ENCODE measurements at regions not wholly inside any gene's neighbourhood (a gene's known extent, or its start where the extent isn't known, plus 50 kb on each side); places are given as distances from the start of the nearest gene placed in this dataset.

- TF ChIP-seq SRF (IDR thresholded peaks at IDR 0.05; ENCODE audit: low read depth) (no peak), CTCF (IDR thresholded peaks at IDR 0.05 in 2 of 3, conservative IDR thresholded peaks at IDR 0.05 in 1 of 3; ENCODE audit: borderline replicate concordance in 1 of 3, insufficient read depth in 1 of 3, low read depth in 2 of 3, low read length in 2 of 3) (no peak), POLR2A (IDR thresholded peaks at IDR 0.05; ENCODE audit: borderline replicate concordance, extremely low read depth, insufficient read depth, insufficient read length) (no peak), SIN3A (IDR thresholded peaks at IDR 0.05; ENCODE audit: low read depth) (no peak), ATF3 (IDR thresholded peaks at IDR 0.05) (no peak), SP1 (IDR thresholded peaks at IDR 0.05; ENCODE audit: low read depth) (no peak), REST (IDR thresholded peaks at IDR 0.05; ENCODE audit: low read depth) (no peak), YY1 (IDR thresholded peaks at IDR 0.05; ENCODE audit: extremely low read depth, insufficient replicate concordance, low read depth, low read length) (no peak), RAD21 (IDR thresholded peaks at IDR 0.05; ENCODE audit: low read depth) (no peak), MAX (IDR thresholded peaks at IDR 0.05) (no peak), POLR2AphosphoS5 (IDR thresholded peaks at IDR 0.05; ENCODE audit: low read depth, low read length) (no peak)
These were observed 273.6 kb upstream of the CTNND2 start for GRCh38 chr5:12177851-12178250.

Data from HCT116 (cell line).